Activated CD4-positive, alpha-beta T cell treated with anti-CD3 and anti-CD28 coated beads, Interleukin-2, amount 10 ng/mL, durations not matched to agents 24 days and 14 days (primary cell): ENCODE measurements at regions not wholly inside any gene's neighbourhood (a gene's known extent, or its start where the extent isn't known, plus 50 kb on each side); places are given as distances from the start of the nearest gene placed in this dataset.

Experiments
- DNase-seq: peaks from one replicate; pipeline ENCODE4 v3.0.0; 2022
- H3K27ac Mint-ChIP-seq: one replicate; pipeline ENCODE4 v1.8.0; 2022; ENCODE audit warnings: mild to moderate bottlenecking, mixed read lengths
- H3K27me3 Mint-ChIP-seq: one replicate; pipeline ENCODE4 v1.8.0; 2022; ENCODE audit warnings: mixed read lengths
- H3K36me3 Mint-ChIP-seq: one replicate; pipeline ENCODE4 v1.8.0; 2022; ENCODE audit warnings: low read depth, mild to moderate bottlenecking, mixed read lengths
- H3K4me1 Mint-ChIP-seq: one replicate; pipeline ENCODE4 v1.8.0; 2021; ENCODE audit warnings: mixed read lengths
- H3K4me3 Mint-ChIP-seq: one replicate; pipeline ENCODE4 v1.8.0; 2022; ENCODE audit warnings: mild to moderate bottlenecking, moderate library complexity, mixed read lengths
- H3K9me3 Mint-ChIP-seq: one replicate; pipeline ENCODE4 v1.8.0; 2021; ENCODE audit warnings: mixed read lengths
- intact Hi-C: fragments of 100-400 bp; cut with micrococcal nuclease; formaldehyde crosslinking; loops from one replicate; pipeline ENCODE4 v1.15.1; 2023

DNA sequence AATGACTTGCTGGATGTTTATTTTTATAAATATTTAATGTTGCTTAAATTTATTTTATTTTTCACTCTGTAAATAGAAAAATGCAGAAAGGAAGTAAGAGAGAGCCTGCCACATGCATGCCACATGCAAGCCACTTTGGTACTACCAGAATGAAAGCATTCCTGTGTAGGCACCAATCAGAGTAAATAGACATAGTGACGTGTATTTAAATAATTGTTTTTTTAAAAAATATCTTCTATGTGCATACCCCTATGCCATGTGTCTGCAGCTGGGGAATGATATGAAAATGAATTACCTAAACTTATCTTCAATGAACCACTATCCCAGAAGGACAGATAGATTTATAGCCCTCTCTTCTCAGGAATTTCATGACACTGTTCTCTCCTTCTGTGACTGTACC, 651.5 kb upstream of the RIOK2 start:
- Mint-ChIP-seq H3K4me1 (peaks cover 4% of the 10 kb centered on the region), H3K4me3 (no peak overlapping the region), H3K36me3 (no peaks in the 10 kb centered on the region), H3K9me3 (no peaks in the 10 kb centered on the region), H3K27ac (no peak overlapping the region), H3K27me3 (no peaks in the 10 kb centered on the region)
- no peak for DNase-seq
- intact Hi-C loops, result no loop called here

- Mint-ChIP-seq H3K36me3 (no peaks in the 10 kb centered on the region), H3K4me3 (no peak overlapping the region), H3K27me3 (no peaks in the 10 kb centered on the region), H3K4me1 (peaks cover 4% of the 10 kb centered on the region), H3K27ac (no peak overlapping the region), H3K9me3 (no peaks in the 10 kb centered on the region)
- no peak for DNase-seq
- intact Hi-C loops, result no loop called here
Observed at GRCh38 chr5:97835112-97835511, 652.1 kb upstream of the RIOK2 start.

- Mint-ChIP-seq H3K4me1 (peaks cover 4% of the 10 kb centered on the region), H3K27me3 (no peaks in the 10 kb centered on the region), H3K36me3 (no peaks in the 10 kb centered on the region), H3K4me3 (no peak overlapping the region), H3K9me3 (no peaks in the 10 kb centered on the region), H3K27ac (no peak overlapping the region)
- no peak for DNase-seq
- intact Hi-C loops, result no loop called here
Observed at GRCh38 chr5:97836816-97837215, 653.8 kb upstream of the RIOK2 start.

GRCh38 chr5:97838214-97838613, 655.2 kb upstream of the RIOK2 start:
- Mint-ChIP-seq H3K4me3 (no peak overlapping the region), H3K27me3 (no peaks in the 10 kb centered on the region), H3K36me3 (no peaks in the 10 kb centered on the region), H3K27ac (no peak overlapping the region), H3K4me1 (peaks cover 4% of the 10 kb centered on the region), H3K9me3 (no peaks in the 10 kb centered on the region)
- intact Hi-C loops, result no loop called here
- no peak for DNase-seq

GRCh38 chr5:97839341-97840086, 656.5 kb upstream of the RIOK2 start:
- Mint-ChIP-seq H3K27me3 (no peaks in the 10 kb centered on the region), H3K36me3 (no peaks in the 10 kb centered on the region), H3K9me3 (no peaks in the 10 kb centered on the region), H3K27ac (no peak overlapping the region), H3K4me3 (no peak overlapping the region), H3K4me1 (peaks cover 4% of the 10 kb centered on the region)
- DNase-seq, result no peak
- intact Hi-C loops, result no loop called here

DNA sequence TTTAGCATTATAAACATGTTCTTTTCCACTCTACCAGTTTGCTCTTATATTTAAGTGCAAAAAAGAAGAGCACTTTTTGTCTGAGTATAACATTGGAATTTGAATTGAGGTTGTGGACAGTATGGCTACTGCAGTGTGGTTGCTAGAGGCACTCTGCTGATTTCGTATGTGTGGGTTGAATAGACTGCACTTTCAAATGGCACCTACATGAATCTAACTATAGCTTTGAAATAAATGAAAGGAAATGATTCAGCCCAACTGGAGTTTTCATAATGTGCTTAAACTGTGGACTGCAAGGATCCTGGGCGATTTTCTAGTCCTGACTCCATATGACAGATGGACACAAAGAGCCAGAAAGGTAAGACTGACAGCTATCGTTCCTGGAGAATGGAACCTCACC, 657.6 kb upstream of the RIOK2 start:
- Mint-ChIP-seq H3K4me1 (peaks cover 4% of the 10 kb centered on the region), H3K27ac (no peak overlapping the region), H3K4me3 (no peak overlapping the region), H3K36me3 (no peaks in the 10 kb centered on the region), H3K9me3 (no peaks in the 10 kb centered on the region), H3K27me3 (no peaks in the 10 kb centered on the region)
- intact Hi-C loops, result no loop called here
- no peak for DNase-seq

DNA sequence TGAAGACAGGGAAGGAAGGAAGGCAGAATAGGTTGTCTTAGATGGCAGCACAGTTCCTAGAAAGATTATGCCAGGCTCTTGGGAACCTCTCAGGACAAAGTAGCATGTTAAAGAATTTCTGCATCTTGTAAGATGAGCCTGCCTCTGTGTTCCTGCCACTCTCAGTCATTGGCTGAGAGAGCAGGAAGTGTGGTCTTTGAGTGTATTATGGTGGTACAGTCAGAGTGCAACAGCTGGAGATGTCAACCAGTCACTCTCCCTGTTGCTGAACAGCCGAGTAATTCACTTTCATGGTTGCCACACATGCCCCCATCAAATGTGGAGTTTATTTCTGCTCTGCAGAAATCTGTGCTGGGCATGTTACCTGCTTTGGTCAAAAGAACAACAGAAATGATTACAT, 659.6 kb upstream of the RIOK2 start:
- intact Hi-C loops, result no loop called here
- H3K36me3 Mint-ChIP-seq, result no peaks in the 10 kb centered on the region
- H3K27ac Mint-ChIP-seq, result no peak overlapping the region
- no peak for DNase-seq
- H3K4me3 Mint-ChIP-seq, result no peak overlapping the region
- H3K27me3 Mint-ChIP-seq, result no peaks in the 10 kb centered on the region
- no peaks in the 10 kb centered on the region for H3K9me3 Mint-ChIP-seq
- H3K4me1 Mint-ChIP-seq, result peaks cover 4% of the 10 kb centered on the region

DNA sequence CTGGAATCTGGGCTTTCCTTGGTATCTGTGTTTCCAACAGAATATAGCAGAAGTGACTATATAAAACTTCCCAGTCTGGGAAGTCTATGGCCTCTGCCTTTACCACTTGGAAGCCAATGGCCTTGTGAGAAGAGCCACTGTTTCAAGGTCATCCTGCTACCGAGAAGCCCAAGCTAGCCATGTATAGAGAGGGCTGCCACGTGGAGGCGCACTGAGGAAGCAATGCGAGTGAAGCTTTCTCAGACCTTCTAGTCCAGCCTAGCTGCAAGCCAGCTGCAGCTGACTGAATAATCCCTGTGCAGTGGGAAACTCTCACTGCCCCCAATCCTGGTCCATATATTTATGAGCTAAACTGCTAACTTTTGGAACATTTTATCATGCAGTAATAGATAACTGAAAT, 661.8 kb upstream of the RIOK2 start:
- H3K27ac Mint-ChIP-seq, result no peak overlapping the region
- H3K4me1 Mint-ChIP-seq, result no peaks in the 10 kb centered on the region
- H3K27me3 Mint-ChIP-seq, result no peaks in the 10 kb centered on the region
- no peaks in the 10 kb centered on the region for H3K36me3 Mint-ChIP-seq
- intact Hi-C loops, result no loop called here
- no peaks in the 10 kb centered on the region for H3K9me3 Mint-ChIP-seq
- no peak for DNase-seq
- no peak overlapping the region for H3K4me3 Mint-ChIP-seq

GRCh38 chr5:97846643-97847042, 663.6 kb upstream of the RIOK2 start:
- Mint-ChIP-seq H3K27ac (no peak overlapping the region), H3K27me3 (no peaks in the 10 kb centered on the region), H3K36me3 (no peaks in the 10 kb centered on the region), H3K4me3 (no peak overlapping the region), H3K9me3 (no peaks in the 10 kb centered on the region), H3K4me1 (no peaks in the 10 kb centered on the region)
- intact Hi-C loops, result no loop called here
- no peak for DNase-seq

- intact Hi-C loops, result no loop called here
- H3K4me1 Mint-ChIP-seq, result no peaks in the 10 kb centered on the region
Observed at GRCh38 chr5:97847920-97848631, 665.0 kb upstream of the RIOK2 start.

DNA sequence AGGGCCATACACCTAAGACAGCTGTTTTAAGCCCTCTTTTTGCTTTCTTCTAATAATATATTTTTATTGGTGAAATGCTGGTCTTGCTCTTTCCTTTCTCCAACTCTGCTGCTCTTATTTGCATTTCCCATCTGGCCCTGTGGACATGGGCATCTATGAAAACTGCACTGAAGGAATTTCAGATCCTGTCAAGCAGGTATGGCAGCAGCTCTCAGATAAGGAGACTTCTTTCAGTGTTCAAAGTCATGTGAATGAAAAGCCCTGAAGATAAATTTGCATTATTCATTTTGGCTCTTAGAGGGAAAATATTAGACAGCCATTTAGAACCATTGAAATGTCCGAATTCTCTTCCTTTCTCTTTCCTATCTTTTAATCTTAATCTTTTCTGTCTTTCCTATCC, 668.0 kb upstream of the RIOK2 start:
- Mint-ChIP-seq H3K27me3 (no peaks in the 10 kb centered on the region), H3K4me1 (no peaks in the 10 kb centered on the region), H3K9me3 (no peaks in the 10 kb centered on the region), H3K4me3 (no peak overlapping the region), H3K27ac (no peak overlapping the region), H3K36me3 (no peaks in the 10 kb centered on the region)
- DNase-seq, result no peak
- intact Hi-C loops, result no loop called here

More at GRCh38 chr5:97847920-97848631, 665.0 kb upstream of the RIOK2 start:
- Mint-ChIP-seq H3K36me3 (no peaks in the 10 kb centered on the region), H3K27me3 (no peaks in the 10 kb centered on the region), H3K9me3 (no peaks in the 10 kb centered on the region), H3K4me3 (no peak overlapping the region), H3K27ac (no peak overlapping the region)
- DNase-seq, result no peak

- Mint-ChIP-seq H3K4me3 (no peak overlapping the region), H3K9me3 (no peaks in the 10 kb centered on the region), H3K4me1 (no peaks in the 10 kb centered on the region), H3K36me3 (no peaks in the 10 kb centered on the region), H3K27ac (no peak overlapping the region), H3K27me3 (no peaks in the 10 kb centered on the region)
- intact Hi-C loops, result no loop called here
- DNase-seq, result no peak
Observed at GRCh38 chr5:97854871-97855762, 672.1 kb upstream of the RIOK2 start.

GRCh38 chr5:97874491-97874890, 691.4 kb upstream of the RIOK2 start:
- intact Hi-C loops, result no loop called here
- Mint-ChIP-seq H3K4me3 (no peak overlapping the region), H3K27ac (no peak overlapping the region), H3K36me3 (no peaks in the 10 kb centered on the region), H3K9me3 (no peaks in the 10 kb centered on the region), H3K4me1 (no peaks in the 10 kb centered on the region), H3K27me3 (no peaks in the 10 kb centered on the region)
- no peak for DNase-seq

GRCh38 chr5:97876272-97876671, 693.2 kb upstream of the RIOK2 start:
- Mint-ChIP-seq H3K4me3 (no peak overlapping the region), H3K36me3 (no peaks in the 10 kb centered on the region), H3K27me3 (no peaks in the 10 kb centered on the region), H3K27ac (no peak overlapping the region), H3K9me3 (no peaks in the 10 kb centered on the region), H3K4me1 (no peaks in the 10 kb centered on the region)
- intact Hi-C loops, result no loop called here
- no peak for DNase-seq
